Renal cortex interstitium (tissue), 11 donors: ENCODE measurements at regions not wholly inside any gene's neighbourhood (a gene's known extent, or its start where the extent isn't known, plus 50 kb on each side); places are given as distances from the start of the nearest gene placed in this dataset.
"Not testable (repeated sequence)": the region's sequence is repeated elsewhere in the genome, so short reads cannot be mapped to it uniquely, and the experiment has no call there.

Experiments used
- DNase-seq, 11 donors: peaks; one replicate each; pipeline ENCODE4 v3.0.0-alpha.2; 2013; ENCODE audit warnings: low read depth in 9 of 11, low spot score in 4 of 11; ENCODE audit errors: extremely low read depth in 1 of 11

DNA sequence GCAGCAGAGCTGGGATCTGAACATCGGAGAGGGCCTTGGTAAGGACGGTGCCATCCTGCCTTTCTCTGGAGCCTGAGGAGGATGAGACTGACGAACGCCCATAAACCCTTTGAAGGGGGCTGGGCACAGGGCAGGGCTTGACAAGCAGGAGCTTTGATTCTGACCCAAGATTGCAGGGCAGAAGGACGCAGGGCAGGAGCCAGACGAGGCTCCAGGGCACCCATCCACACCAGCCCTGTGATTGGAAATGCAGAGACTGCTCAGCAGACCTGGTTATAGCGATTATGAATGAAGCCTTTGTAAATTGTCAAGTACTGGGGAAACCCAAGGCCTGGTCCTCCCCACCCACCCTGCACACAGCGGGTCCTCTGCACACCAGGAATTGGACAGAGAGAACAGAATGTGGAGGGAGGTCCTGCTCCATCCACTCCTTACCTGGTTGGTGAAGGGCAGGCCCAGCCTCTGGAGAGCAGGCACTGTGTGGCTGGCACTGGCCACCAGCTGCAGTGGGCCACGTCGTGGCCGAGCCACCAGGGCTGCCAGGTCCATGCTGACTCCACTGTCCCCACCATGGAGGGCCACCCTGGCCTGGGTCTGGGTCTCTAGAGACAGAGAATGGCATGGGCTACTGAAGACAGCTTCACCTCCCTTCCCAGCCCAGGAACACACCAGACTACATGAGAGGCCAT, 68.8 kb downstream of the RMI2 start:
- no peak for DNase-seq

DNA sequence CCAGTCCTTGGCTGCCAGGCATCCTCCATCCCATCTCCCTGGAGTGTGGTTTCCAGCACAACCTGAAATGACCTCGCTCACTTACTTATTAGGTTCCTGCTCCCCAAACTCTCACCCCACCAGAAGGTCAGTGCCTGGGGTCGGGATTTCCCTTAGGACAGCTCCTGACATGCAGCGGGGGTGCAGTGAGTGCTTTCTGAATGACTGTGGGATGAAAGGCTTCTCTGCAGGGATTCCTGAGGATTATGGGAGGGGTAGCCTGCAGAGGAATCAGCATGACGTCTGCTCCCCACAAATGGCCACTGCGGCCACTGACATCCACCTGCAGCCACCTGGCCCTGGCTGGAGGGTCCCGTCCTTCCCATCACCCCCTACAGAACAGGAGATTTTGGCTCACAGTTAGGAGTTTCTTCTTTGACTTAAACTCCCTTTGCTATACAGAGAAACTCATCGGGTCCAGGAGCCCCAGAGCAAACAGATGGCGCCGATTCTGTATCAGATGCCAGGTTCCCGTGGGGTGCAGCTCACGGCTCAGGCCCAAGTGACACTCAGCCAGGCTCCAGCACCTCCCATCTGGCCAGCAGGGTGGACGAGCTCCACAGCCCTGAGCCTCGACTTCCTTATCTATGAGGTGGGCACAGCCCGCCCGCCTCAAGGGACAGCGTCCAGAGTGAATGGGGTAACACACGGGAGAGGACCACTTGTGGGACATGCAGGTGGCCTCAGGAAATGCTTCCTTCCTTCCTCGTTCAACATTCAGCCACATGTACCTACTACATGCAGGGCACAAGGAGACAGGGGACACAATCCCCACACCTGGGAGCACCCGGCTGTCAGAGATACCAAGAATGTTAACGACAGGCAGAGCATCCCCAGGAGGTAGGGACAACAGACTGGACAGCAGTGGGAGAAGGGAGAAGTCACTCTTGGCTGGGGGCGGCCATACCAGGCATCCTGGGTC, 69.8 kb downstream of the RMI2 start:
- DNase-seq = no peak

DNA sequence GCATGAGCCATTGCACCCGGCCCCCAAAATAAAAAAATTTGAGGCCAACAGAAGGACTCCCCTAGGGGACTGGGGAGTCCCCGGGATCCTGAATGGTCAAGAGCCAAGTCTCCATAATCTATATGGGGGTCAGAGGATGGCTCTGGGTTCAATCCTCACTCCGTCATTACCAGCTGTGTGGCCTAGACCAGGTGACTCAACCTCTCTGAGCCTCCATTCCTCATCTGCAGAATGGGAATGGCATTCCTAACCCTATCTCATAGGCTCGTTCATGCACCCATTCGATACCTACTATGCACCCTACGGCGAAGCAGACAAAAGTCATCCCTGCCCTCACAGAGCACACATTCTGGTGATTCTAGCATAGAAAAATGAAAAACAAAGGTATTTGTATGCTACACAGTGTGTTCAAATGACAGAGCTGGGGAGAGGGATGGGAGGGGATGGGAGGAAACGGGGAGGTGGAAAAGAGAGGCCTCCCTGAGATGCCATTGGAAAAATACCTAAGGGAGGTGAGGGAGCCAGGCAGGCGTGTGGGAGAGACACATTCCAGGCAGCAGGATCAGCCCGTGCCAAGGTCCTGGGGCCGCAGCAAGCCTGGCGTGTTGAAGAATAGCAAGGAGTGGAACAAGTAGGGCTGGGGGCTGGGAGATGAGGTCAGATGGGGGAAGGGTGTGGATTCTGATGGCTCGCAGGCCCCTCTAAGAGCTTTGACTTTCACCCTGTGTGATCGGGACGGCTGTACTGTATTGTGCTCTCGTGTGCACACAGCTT, 71.2 kb downstream of the RMI2 start:
- DNase-seq = no peak

GRCh38 chr16:11417487-11417886, 72.2 kb downstream of the RMI2 start:
- DNase-seq = no peak

DNA sequence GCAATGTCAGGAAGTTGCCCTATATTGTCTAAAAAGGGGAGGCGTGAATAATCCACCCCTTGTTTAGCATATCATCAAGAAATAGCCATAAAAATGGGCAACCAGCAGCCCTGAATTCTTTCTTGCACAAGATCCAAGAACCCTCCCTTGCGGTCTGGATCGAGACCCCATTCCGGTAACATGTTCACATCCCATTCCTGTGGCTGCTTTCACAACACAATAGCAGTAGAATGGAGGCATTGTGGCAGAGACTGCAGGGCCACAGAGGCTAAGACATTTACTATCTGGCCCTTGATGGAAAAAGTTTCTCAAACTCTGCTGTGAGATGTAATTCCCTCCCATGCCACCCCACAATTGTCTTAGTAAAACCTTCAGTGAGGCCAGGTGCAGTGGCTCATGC, 73.2 kb downstream of the RMI2 start:
- no peak for DNase-seq

- not testable (repeated sequence) for DNase-seq
Observed at GRCh38 chr16:11420067-11420466, 74.8 kb downstream of the RMI2 start.

DNA sequence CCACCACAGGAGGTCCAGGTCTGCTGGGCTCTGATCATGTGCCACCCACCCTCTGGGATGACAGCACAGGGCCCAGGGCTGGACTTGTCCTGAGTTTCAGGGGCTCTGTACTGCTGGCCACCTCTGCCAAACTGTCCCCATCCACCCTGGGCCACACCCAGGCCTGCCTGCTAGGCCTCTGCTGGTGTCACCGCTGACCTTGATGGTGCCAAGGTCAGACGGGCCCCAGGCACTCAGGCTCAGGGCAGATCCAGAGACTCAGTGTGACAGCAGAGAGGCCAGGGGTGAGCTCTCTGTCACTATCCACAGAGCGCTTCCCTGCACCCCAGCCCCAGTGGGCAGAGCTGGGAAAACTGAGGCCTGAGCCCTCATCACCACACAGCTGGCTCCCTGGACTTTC, 75.6 kb downstream of the RMI2 start:
- no peak for DNase-seq

DNA sequence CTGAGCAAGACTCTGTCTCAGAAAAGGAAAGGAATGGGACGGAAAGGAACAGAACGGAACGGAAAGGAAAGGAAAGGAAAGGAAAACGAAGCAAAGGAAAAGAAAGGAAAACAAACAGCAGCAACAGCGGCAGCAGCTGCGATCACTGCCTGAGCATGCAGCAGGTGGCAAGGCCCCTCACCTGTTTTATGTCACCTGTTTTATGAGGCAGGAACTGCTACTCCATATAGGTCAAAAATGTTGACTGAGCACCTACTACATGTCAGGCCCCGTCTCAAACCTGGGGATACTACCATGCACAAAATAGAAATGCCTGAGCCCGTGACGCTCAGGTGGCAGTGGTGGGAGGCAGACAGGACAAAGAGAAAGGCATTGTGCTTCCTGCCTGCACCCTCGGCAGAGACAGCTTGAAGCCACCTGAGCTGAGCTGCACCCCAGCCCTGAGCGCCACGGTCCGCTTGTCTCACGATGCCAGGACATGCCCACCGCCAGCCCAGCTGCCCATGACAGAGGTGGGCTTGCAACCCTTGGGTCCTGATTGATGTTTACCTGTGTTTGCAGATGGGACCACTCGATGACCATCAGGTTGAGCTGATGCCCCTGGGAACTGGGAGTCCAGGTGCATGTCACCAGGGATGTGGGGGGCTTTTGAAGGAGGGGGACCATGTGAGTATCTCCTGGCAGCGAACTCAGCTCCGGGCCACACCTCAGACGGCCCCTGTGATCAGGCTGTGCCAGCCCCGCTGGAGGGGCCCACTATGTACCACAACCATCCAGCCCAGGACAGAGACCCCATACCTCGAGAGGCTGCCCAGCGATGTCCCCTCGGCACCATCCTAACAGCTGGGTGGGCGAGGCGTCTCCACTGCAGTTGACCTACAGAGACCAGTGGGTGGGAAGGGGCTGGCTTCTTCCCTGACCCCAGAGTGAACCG, 77.4 kb downstream of the RMI2 start:
- DNase-seq = no peak

DNA sequence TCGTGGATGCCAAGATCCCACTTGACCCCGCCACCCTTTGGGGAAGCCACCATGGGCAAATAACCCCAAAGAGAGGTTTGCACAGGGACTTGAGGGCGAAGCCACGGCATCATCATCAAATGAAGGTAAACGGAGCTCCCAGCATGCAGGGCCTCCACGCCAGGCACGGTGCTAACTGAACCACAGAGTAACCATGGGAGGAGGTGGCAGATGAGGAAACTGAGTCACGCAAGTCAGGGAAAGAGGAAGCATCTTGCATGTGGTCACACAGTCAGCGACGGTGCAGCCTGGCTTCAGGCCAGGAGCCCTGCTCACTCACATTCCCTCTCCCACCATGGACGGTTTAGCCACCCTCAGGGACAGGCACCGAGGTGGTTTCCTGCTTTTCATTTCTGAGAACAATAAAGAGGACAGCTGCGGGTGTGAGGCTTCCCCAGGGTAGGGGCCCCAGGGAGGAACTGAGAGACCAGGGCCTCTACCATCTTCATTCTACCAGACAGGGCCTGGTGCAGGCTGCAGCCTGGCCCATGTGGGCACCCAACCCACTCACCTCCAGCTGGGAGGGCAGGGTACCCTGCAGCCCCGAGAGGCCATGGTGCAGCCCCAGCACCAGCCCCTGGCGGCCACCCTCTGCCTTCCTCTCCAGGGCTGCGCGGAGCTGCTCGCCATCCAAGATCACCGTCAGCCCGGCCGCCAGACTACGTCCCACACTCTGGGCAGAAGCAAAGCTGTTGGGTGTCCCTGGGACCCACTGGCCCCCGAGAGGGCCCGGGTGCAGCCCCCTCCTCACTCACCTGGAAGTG, 78.3 kb downstream of the RMI2 start:
- no peak for DNase-seq

DNA sequence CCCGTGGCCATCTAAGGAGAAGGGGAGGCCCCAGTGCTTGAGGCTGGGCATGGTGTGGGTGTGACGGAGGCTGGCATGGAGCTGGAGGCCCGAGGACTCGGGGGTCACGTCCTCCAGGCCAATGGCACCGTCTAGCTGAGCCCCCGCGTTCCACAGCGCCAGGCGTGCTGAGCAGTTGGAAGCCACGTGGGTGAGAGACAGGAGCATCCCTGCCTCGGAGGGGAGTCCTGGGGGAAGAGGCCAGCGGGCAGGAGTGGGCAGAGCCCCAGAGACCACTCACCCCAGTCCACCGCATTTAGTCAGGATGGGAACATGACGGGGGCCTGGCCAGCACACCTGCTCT, 78.8 kb downstream of the RMI2 start:
- no peak for DNase-seq

DNA sequence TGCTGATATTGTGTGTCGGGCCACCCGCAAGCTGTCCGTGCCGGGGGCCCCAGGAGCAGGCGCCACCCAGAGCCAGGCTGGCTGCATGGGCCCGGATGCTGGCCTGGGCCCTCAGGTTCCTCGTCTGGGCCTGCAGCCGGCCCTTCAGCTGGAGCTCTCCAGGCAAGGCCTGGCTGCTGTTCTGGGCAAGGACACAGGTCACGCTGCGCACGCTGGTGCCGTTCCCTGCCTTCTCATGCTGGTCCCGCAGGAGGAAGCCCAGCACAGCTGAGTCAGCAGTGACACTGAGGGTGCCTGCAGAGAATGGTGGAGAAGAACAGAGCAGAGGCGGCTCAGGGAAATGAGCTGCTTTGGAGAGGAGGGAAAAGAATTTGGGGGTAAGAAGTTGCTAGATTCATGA, 79.9 kb downstream of the RMI2 start:
- DNase-seq = no peak

GRCh38 chr16:11428623-11428953, 83.3 kb downstream of the RMI2 start:
- DNase-seq = no peak

DNA sequence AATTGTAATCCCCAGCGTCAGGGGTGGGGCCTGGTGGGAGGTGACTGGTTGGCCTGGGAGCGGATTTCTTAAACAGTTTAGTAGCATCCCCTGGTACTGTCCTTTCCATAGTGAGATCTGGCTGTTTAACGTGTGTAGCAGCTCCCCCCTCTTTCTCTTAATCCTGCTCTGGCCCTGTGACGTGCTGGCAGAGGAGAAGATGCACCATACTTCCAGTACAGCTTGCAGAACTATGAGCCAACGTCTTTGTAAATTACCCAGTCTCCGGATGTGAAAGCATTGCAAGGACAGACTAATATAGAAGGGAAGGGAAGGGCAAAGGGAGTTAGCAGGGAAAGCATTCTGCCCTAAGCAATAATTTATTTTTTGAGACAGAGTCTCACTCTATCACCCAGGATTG, 83.9 kb downstream of the RMI2 start:
- no peak for DNase-seq

DNA sequence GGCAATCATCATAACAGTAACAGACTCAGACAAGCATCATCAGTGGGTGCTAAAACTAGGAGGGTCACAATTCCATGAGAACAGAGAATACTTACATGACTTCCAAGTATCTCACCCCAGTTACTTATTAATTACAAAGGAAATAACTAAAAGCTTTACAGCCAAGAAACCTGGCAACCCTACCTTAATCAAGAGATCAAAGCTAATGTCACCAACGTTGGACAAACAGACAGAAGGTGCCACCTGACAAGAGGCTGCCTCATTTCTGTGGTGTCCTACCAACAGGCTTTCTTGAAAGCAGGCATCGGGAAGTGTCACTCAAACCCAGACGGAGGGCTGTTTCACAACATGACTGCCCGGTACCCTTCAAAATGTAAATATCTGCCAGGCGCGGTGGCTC, 84.6 kb downstream of the RMI2 start:
- no peak for DNase-seq

DNA sequence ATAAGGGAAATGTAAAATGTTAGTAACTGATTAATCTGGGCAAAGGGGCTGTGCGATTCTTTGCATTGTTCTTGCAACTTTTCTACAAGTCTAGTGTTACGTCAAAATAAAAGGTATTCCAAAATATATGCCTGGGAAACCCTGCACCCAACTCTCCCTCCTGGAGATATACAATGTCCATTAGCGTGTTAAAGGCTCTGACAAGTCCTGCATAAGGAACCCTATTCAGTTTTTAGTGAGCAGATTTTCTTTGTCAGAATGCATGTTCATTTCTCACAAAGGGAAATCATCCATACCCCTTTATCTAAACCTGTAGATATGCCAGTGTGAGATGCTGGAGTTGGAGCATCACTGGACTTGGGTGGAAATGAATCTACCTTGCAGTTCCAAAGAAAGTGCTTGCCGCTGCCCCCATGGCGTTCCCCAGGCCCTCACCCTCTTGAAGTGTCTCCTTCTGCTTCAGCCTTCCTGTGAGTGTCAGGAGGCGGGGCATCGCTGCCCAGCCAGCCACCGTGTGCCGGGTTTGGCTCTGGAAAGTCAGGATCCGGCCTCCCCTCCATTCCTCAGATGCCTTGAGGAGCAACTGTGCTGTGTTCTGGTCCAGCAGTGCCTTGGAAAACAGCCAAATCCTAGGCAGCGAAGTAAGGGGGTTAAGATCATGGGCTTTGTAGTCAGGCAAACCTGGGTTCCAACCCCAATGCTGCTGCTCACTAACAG, 85.5 kb downstream of the RMI2 start:
- no peak for DNase-seq

- DNase-seq = no peak
Observed at GRCh38 chr16:11431915-11432465, 86.7 kb downstream of the RMI2 start.

DNA sequence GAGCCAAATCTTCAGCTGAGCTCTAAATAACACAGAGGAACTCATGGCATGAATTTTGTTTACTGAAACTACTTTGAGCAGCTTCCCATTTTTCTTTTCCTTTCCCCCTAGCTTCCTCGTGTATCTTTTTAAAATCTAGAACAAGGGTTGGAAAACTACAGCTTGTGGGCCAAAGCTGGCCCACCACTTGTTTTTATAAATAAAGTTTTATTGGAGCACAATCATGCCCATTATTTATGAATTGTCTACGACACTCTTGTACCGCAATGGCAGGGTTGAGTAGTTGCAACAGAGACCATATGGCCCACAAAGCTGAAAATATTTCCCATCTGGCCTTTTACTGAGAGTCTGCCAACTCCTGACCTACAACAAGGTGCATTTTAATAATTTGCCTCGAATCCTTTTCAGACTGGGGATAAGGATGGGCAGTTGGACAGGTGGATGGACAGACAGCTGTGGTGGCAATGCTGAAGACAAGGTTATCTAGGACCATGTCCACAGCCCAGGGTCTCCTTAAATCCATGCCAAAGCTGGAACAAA, 87.7 kb downstream of the RMI2 start:
- DNase-seq = no peak
